ENCODE measurements at regions not wholly inside any gene's neighbourhood (a gene's known extent, or its start where the extent isn't known, plus 50 kb on each side); places are given as distances from the start of the nearest gene placed in this dataset.

GRCh38 chr13:22144806-22145205 is 473.9 kb downstream of the FGF9 start:
- no peaks in the 10 kb centered on the region for H3K36me3 Mint-ChIP-seq
- no peaks in the 10 kb centered on the region for H3K4me1 Mint-ChIP-seq
- no peaks in the 10 kb centered on the region for H3K27me3 Mint-ChIP-seq (ENCODE audit: low read depth)
- H3K4me3 Mint-ChIP-seq = no peak overlapping the region
- no peak overlapping the region for H3K27ac Mint-ChIP-seq
- DNase-seq (ENCODE audit: low spot score in 2 of 2, unreplicated experiment in 2 of 2) = no peak
- H3K9me3 Mint-ChIP-seq = peaks cover 13% of the 10 kb centered on the region
- TF ChIP-seq CTCF (IDR thresholded peaks at IDR 0.05; ENCODE audit: unreplicated experiment) = no peak

GRCh38 chr13:22148187-22148586 is 477.3 kb downstream of the FGF9 start:
- H3K4me3 Mint-ChIP-seq = no peak overlapping the region
- H3K36me3 Mint-ChIP-seq = no peaks in the 10 kb centered on the region
- no peaks in the 10 kb centered on the region for H3K4me1 Mint-ChIP-seq
- H3K27ac Mint-ChIP-seq = no peak overlapping the region
- DNase-seq (ENCODE audit: low spot score in 2 of 2, unreplicated experiment in 2 of 2) = no peak
- H3K9me3 Mint-ChIP-seq = peaks cover 7% of the 10 kb centered on the region
- no peaks in the 10 kb centered on the region for H3K27me3 Mint-ChIP-seq (ENCODE audit: low read depth)
- TF ChIP-seq CTCF (IDR thresholded peaks at IDR 0.05; ENCODE audit: unreplicated experiment) = no peak

- Mint-ChIP-seq H3K9me3 (peaks cover 3% of the 10 kb centered on the region), H3K27ac (no peak overlapping the region), H3K36me3 (no peaks in the 10 kb centered on the region), H3K4me1 (no peaks in the 10 kb centered on the region), H3K27me3 (ENCODE audit: low read depth) (no peaks in the 10 kb centered on the region), H3K4me3 (no peak overlapping the region)
- no peak for TF ChIP-seq CTCF (IDR thresholded peaks at IDR 0.05; ENCODE audit: unreplicated experiment)
- no peak for DNase-seq (ENCODE audit: low spot score in 2 of 2, unreplicated experiment in 2 of 2)
These were observed 481.9 kb downstream of the FGF9 start for GRCh38 chr13:22152751-22153150.

- no peaks in the 10 kb centered on the region for H3K27me3 Mint-ChIP-seq (ENCODE audit: low read depth)
- no peak overlapping the region for H3K27ac Mint-ChIP-seq
- no peak overlapping the region for H3K4me3 Mint-ChIP-seq
- H3K36me3 Mint-ChIP-seq = no peaks in the 10 kb centered on the region
- TF ChIP-seq CTCF (IDR thresholded peaks at IDR 0.05; ENCODE audit: unreplicated experiment) = no peak
- DNase-seq (ENCODE audit: low spot score in 2 of 2, unreplicated experiment in 2 of 2) = no peak
- no peaks in the 10 kb centered on the region for H3K4me1 Mint-ChIP-seq
- peaks cover 3% of the 10 kb centered on the region for H3K9me3 Mint-ChIP-seq
These were observed 483.2 kb downstream of the FGF9 start for GRCh38 chr13:22154041-22154440.

- Mint-ChIP-seq H3K9me3 (peaks cover 34% of the 10 kb centered on the region), H3K27ac (no peak overlapping the region)
- DNase-seq (ENCODE audit: low spot score in 2 of 2, unreplicated experiment in 2 of 2) = no peak
These were observed 491.0 kb downstream of the FGF9 start for GRCh38 chr13:22161871-22162270.

More at GRCh38 chr13:22161871-22162270, 491.0 kb downstream of the FGF9 start:
- Mint-ChIP-seq H3K36me3 (peaks cover 13% of the 10 kb centered on the region), H3K27me3 (ENCODE audit: low read depth) (no peaks in the 10 kb centered on the region), H3K4me1 (peaks cover 8% of the 10 kb centered on the region), H3K4me3 (no peak overlapping the region)
- no peak for TF ChIP-seq CTCF (IDR thresholded peaks at IDR 0.05; ENCODE audit: unreplicated experiment)

Data from mesothelial cell of epicardium (in vitro differentiated cells).